Stromal cell of bone marrow (primary cell): ENCODE measurements at regions not wholly inside any gene's neighbourhood (a gene's known extent, or its start where the extent isn't known, plus 50 kb on each side); places are given as distances from the start of the nearest gene placed in this dataset.

Source experiments
- DNase-seq: peaks from one replicate; pipeline ENCODE4 v3.0.0-alpha.2; 2012; ENCODE audit warnings: low read depth

- DNase-seq: no peak
These were observed 382.3 kb upstream of the ID4 start for GRCh38 chr6:19454721-19455392.

- no peak for DNase-seq
These were observed 373.9 kb upstream of the ID4 start for GRCh38 chr6:19463250-19463649.

- DNase-seq: no peak
These were observed 373.2 kb upstream of the ID4 start for GRCh38 chr6:19463925-19464324.

- DNase-seq: no peak
These were observed 371.9 kb upstream of the ID4 start for GRCh38 chr6:19465256-19465655.

GRCh38 chr6:19465760-19466159 lies 371.4 kb upstream of the ID4 start:
- peak; percentile 91 for DNase-seq

- DNase-seq: no peak
These were observed 366.8 kb upstream of the ID4 start for GRCh38 chr6:19470333-19470732.

GRCh38 chr6:19472153-19472552 lies 365.0 kb upstream of the ID4 start:
- peak; percentile 66 for DNase-seq

GRCh38 chr6:19472850-19473249 lies 364.3 kb upstream of the ID4 start:
- DNase-seq: no peak

- no peak for DNase-seq
These were observed 359.6 kb upstream of the ID4 start for GRCh38 chr6:19477563-19477962.

- DNase-seq: no peak
These were observed 358.9 kb upstream of the ID4 start for GRCh38 chr6:19478273-19478672.

GRCh38 chr6:19478992-19479391 lies 358.2 kb upstream of the ID4 start:
- no peak for DNase-seq

- DNase-seq: no peak
These were observed 357.6 kb upstream of the ID4 start for GRCh38 chr6:19479551-19479950.

- DNase-seq: no peak
These were observed 344.3 kb upstream of the ID4 start for GRCh38 chr6:19492636-19493405.

- DNase-seq: no peak
These were observed 335.4 kb upstream of the ID4 start for GRCh38 chr6:19501737-19502245.

- peak; percentile 9 for DNase-seq
These were observed 334.9 kb upstream of the ID4 start for GRCh38 chr6:19502301-19502700.

GRCh38 chr6:19515939-19516338 lies 321.2 kb upstream of the ID4 start:
- DNase-seq: no peak

- no peak for DNase-seq
These were observed 317.2 kb upstream of the ID4 start for GRCh38 chr6:19519941-19520340.

- DNase-seq: no peak
These were observed 312.6 kb upstream of the ID4 start for GRCh38 chr6:19524366-19525186.

GRCh38 chr6:19525673-19526072 lies 311.5 kb upstream of the ID4 start:
- no peak for DNase-seq

GRCh38 chr6:19530188-19530587 lies 307.0 kb upstream of the ID4 start:
- no peak for DNase-seq

GRCh38 chr6:19535351-19535750 lies 301.8 kb upstream of the ID4 start:
- DNase-seq: no peak

- DNase-seq: no peak
These were observed 300.3 kb upstream of the ID4 start for GRCh38 chr6:19536838-19537237.

- no peak for DNase-seq
These were observed 299.1 kb upstream of the ID4 start for GRCh38 chr6:19538096-19538495.
